ENCODE measurements at regions not wholly inside any gene's neighbourhood (a gene's known extent, or its start where the extent isn't known, plus 50 kb on each side); places are given as distances from the start of the nearest gene placed in this dataset.

DNA sequence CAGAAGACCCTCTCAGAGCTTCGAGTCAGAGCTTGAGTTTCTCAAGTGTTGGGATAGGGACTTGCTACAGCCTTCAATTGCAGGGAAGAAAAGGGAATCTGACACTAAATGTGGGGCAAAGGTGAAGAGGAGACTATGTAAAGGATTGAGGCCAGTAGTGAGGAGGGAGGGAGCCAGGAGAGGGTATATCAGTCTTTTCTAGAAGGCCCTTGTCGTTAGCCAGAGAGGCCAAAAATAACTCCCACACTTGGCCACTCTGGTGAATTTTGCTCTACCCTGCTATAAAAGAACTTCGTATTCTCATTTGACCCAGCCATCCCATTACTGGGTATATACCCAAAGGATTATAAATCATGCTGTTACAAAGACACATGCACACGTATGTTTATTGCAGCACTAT lies 162.0 kb downstream of the MDFIC start:
- no peak overlapping the region for H3K4me3 ChIP-seq (ENCODE audit: low read depth, low read length, poor library complexity, severe bottlenecking)
- ChIA-PET CTCF (ENCODE audit: unreplicated experiment) (no interaction called here), POLR2A (no interaction called here)
- H3K9me2 ChIP-seq (ENCODE audit: insufficient read depth, low read length) = no peaks in the 10 kb centered on the region
- H3K36me3 ChIP-seq (ENCODE audit: insufficient read depth, low read length) = no peaks in the 10 kb centered on the region
- H3K79me2 ChIP-seq (ENCODE audit: insufficient read depth, low read depth, low read length) = no peaks in the 10 kb centered on the region
- no peak for TF ChIP-seq CTCF (conservative IDR thresholded peaks at IDR 0.05; ENCODE audit: low read length)
- no peak for TF ChIP-seq EZH2phosphoT487 (IDR thresholded peaks at IDR 0.05; ENCODE audit: borderline replicate concordance, low read depth, low read length)
- H3K4me2 ChIP-seq (ENCODE audit: low read length) = no peak overlapping the region
- H3K4me1 ChIP-seq (ENCODE audit: insufficient read depth, low read length, poor library complexity, severe bottlenecking) = no peaks in the 10 kb centered on the region
- H4K20me1 ChIP-seq (ENCODE audit: insufficient read depth, low read length) = no peaks in the 10 kb centered on the region
- H3K27ac ChIP-seq (ENCODE audit: low read depth, low read length, poor library complexity, severe bottlenecking) = no peak overlapping the region
- no TSS peak for BruUV-seq (replicated peaks)
- no peak overlapping the region for H2AFZ ChIP-seq (ENCODE audit: low read length)
- H3K9me3 ChIP-seq (ENCODE audit: low read length) = no peaks in the 10 kb centered on the region
- no peak for DNase-seq (ENCODE audit: low spot score)
- intact Hi-C loops (cut with micrococcal nuclease; ENCODE audit: unreplicated experiment) = no loop called here

DNA sequence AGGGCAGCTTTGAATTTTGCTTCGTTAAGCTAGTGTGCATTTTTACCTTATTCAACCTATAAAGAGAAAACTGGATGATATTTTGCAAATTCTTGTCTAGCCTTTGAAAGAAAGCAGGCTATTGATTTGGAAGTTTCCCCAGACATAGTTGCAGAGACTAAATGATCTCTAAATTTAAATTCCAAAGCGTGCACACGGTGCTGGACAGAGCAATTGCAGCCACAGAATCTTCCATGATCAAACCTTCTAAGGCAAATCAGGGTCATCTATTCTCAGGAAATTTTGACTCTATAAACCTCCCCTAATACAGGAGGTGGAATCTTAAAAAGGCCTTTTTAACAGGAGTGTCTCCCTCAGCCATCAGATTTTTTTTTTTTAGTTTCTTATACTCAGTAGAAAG lies 159.9 kb downstream of the MDFIC start:
- no peak overlapping the region for H3K27ac ChIP-seq (ENCODE audit: low read depth, low read length, poor library complexity, severe bottlenecking)
- POLR2A ChIA-PET = interaction anchor here (0.6 kb wide), 1 partner anchor 17 kb away, joined by 4 read pairs; no protein-coding TSS in a partner anchor
- CTCF ChIA-PET (ENCODE audit: unreplicated experiment) = no interaction called here

DNA sequence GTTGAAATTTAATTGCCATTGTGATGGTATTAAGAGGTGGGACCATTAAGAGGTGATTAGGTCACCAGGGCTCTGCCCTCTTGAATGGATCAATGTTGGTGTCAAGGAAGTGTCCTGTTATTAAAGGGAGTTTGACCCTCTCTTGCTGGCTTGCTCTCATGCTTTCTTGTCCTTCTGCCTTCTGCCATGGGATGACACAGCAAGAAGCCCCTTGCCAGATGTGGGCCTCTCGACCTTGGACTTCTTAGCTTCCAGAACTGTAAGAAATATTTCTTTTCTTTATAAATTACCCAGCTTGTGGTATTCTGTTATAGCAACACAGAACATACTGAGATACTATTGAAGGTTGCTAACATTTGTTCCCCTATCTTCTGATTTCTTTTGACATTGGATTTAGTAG lies 157.0 kb downstream of the MDFIC start:
- Histone ChIP-seq H3K79me2 (ENCODE audit: insufficient read depth, low read depth, low read length) (no peaks in the 10 kb centered on the region), H3K4me3 (ENCODE audit: low read depth, low read length, poor library complexity, severe bottlenecking) (no peak overlapping the region), H3K27ac (ENCODE audit: low read depth, low read length, poor library complexity, severe bottlenecking) (no peak overlapping the region), H3K36me3 (ENCODE audit: insufficient read depth, low read length) (no peaks in the 10 kb centered on the region), H3K9me2 (ENCODE audit: insufficient read depth, low read length) (no peaks in the 10 kb centered on the region), H3K4me1 (ENCODE audit: insufficient read depth, low read length, poor library complexity, severe bottlenecking) (no peaks in the 10 kb centered on the region), H2AFZ (ENCODE audit: low read length) (no peak overlapping the region), H4K20me1 (ENCODE audit: insufficient read depth, low read length) (no peaks in the 10 kb centered on the region), H3K9me3 (ENCODE audit: low read length) (no peaks in the 10 kb centered on the region), H3K4me2 (ENCODE audit: low read length) (no peak overlapping the region)
- ChIA-PET CTCF (ENCODE audit: unreplicated experiment) (no interaction called here), POLR2A (no interaction called here)
- BruUV-seq (replicated peaks) = no TSS peak
- intact Hi-C loops (cut with micrococcal nuclease; ENCODE audit: unreplicated experiment) = no loop called here
- DNase-seq (ENCODE audit: low spot score) = no peak
- no peak for TF ChIP-seq EZH2phosphoT487 (IDR thresholded peaks at IDR 0.05; ENCODE audit: borderline replicate concordance, low read depth, low read length)
- TF ChIP-seq CTCF (conservative IDR thresholded peaks at IDR 0.05; ENCODE audit: low read length) = no peak

More for the DNA sequence above, 159.9 kb downstream of the MDFIC start:
- no TSS peak for BruUV-seq (replicated peaks)
- H2AFZ ChIP-seq (ENCODE audit: low read length) = no peak overlapping the region
- H3K9me3 ChIP-seq (ENCODE audit: low read length) = no peaks in the 10 kb centered on the region
- no peaks in the 10 kb centered on the region for H4K20me1 ChIP-seq (ENCODE audit: insufficient read depth, low read length)
- H3K4me1 ChIP-seq (ENCODE audit: insufficient read depth, low read length, poor library complexity, severe bottlenecking) = no peaks in the 10 kb centered on the region
- no peaks in the 10 kb centered on the region for H3K79me2 ChIP-seq (ENCODE audit: insufficient read depth, low read depth, low read length)
- no peaks in the 10 kb centered on the region for H3K9me2 ChIP-seq (ENCODE audit: insufficient read depth, low read length)
- intact Hi-C loops (cut with micrococcal nuclease; ENCODE audit: unreplicated experiment) = no loop called here
- H3K4me3 ChIP-seq (ENCODE audit: low read depth, low read length, poor library complexity, severe bottlenecking) = no peak overlapping the region
- no peak for DNase-seq (ENCODE audit: low spot score)
- H3K4me2 ChIP-seq (ENCODE audit: low read length) = no peak overlapping the region
- TF ChIP-seq CTCF (conservative IDR thresholded peaks at IDR 0.05; ENCODE audit: low read length) = no peak
- TF ChIP-seq EZH2phosphoT487 (IDR thresholded peaks at IDR 0.05; ENCODE audit: borderline replicate concordance, low read depth, low read length) = no peak
- H3K36me3 ChIP-seq (ENCODE audit: insufficient read depth, low read length) = no peaks in the 10 kb centered on the region
